Karpas-422 (cell line): ENCODE measurements at regions not wholly inside any gene's neighbourhood (a gene's known extent, or its start where the extent isn't known, plus 50 kb on each side); places are given as distances from the start of the nearest gene placed in this dataset.
"Not testable (repeated sequence)": the region's sequence is repeated elsewhere in the genome, so short reads cannot be mapped to it uniquely, and the experiment has no call there.

ENCODE experiments used
- DNase-seq: peaks from one replicate; pipeline ENCODE4 v3.0.0-alpha.2; 2015
- H2AFZ ChIP-seq: fragments of 200-600 bp; sonication (generic); 2 replicates; pipeline ENCODE4 v1.6.1; 2014; ENCODE audit warnings: antibody characterized with exemption, low read length, mixed read lengths
- H3K27ac ChIP-seq: fragments of 200-600 bp; sonication (generic); 2 replicates; pipeline ENCODE4 v1.5.1; 2014; ENCODE audit warnings: mild to moderate bottlenecking, low read length, moderate library complexity
- H3K27me3 ChIP-seq: fragments of 200-600 bp; sonication (generic); 2 replicates; pipeline ENCODE4 v1.6.1; 2014; ENCODE audit warnings: low read length, mixed read lengths
- H3K36me3 ChIP-seq: fragments of 200-600 bp; sonication (generic); 2 replicates; pipeline ENCODE4 v1.6.1; 2014; ENCODE audit warnings: low read length, mixed read lengths; ENCODE audit not compliant: insufficient read depth
- H3K4me1 ChIP-seq: fragments of 200-600 bp; sonication (generic); 2 replicates; pipeline ENCODE4 v1.6.1; 2014; ENCODE audit warnings: mild to moderate bottlenecking, low read length, mixed read lengths
- H3K4me2 ChIP-seq: fragments of 200-600 bp; sonication (generic); 2 replicates; pipeline ENCODE4 v1.6.1; 2014; ENCODE audit warnings: low read length, low read depth, mild to moderate bottlenecking; ENCODE audit not compliant: poor library complexity, severe bottlenecking
- H3K4me3 ChIP-seq: fragments of 200-600 bp; sonication (generic); 2 replicates; pipeline ENCODE4 v1.5.1; 2014; ENCODE audit warnings: mild to moderate bottlenecking, antibody characterized with exemption, low read length, mixed read lengths
- H3K79me2 ChIP-seq: fragments of 200-600 bp; sonication (generic); 2 replicates; pipeline ENCODE4 v1.6.1; 2014; ENCODE audit warnings: mild to moderate bottlenecking, low read length, mixed read lengths
- H3K9ac ChIP-seq: fragments of 200-600 bp; sonication (generic); 2 replicates; pipeline ENCODE4 v1.6.0; 2014; ENCODE audit warnings: low read length
- H3K9me2 ChIP-seq: fragments of 200-600 bp; sonication (generic), shearing (Covaris generic); replicated peaks from 2 replicates; pipeline ENCODE4 v1.6.0; 2014; ENCODE audit warnings: mild to moderate bottlenecking, low read length, moderate library complexity; ENCODE audit not compliant: insufficient read depth
- H3K9me3 ChIP-seq: fragments of 300-700, 200-600 bp; sonication (generic); 2 replicates; pipeline ENCODE4 v1.6.1; 2014; ENCODE audit warnings: low read length, mixed read lengths
- H4K20me1 ChIP-seq: fragments of 200-600 bp; sonication (generic); 2 replicates; pipeline ENCODE4 v1.6.1; 2014; ENCODE audit warnings: mild to moderate bottlenecking, antibody characterized with exemption, low read length, low read depth; ENCODE audit not compliant: insufficient read depth

- Histone ChIP-seq H3K4me3 (no peak overlapping the region), H4K20me1 (peaks cover 4% of the 10 kb centered on the region; the same call in 1 of the 2 replicates), H3K9me2 (no peaks in the 10 kb centered on the region), H3K36me3 (no peaks in the 10 kb centered on the region), H3K4me2 (no peak overlapping the region), H3K4me1 (peaks cover 4% of the 10 kb centered on the region), H3K27ac (no peak overlapping the region), H3K27me3 (no peaks in the 10 kb centered on the region), H3K9me3 (no peaks in the 10 kb centered on the region), H3K9ac (no peak overlapping the region), H2AFZ (no peak overlapping the region), H3K79me2 (no peaks in the 10 kb centered on the region)
- DNase-seq, result peak; percentile 83
Measured at GRCh38 chr2:236352761-236353593, 88.8 kb upstream of the ASB18 start.

- Histone ChIP-seq H3K9me2 (no peaks in the 10 kb centered on the region), H3K4me3 (no peak overlapping the region), H3K27ac (no peak overlapping the region), H3K9me3 (no peaks in the 10 kb centered on the region), H3K4me1 (peaks cover 4% of the 10 kb centered on the region), H3K9ac (no peak overlapping the region), H3K4me2 (no peak overlapping the region), H3K36me3 (no peaks in the 10 kb centered on the region), H3K27me3 (no peaks in the 10 kb centered on the region), H4K20me1 (peaks cover 4% of the 10 kb centered on the region; the same call in 1 of the 2 replicates), H3K79me2 (no peaks in the 10 kb centered on the region), H2AFZ (no peak overlapping the region)
- no peak for DNase-seq
Measured at GRCh38 chr2:236353594-236353942, 89.4 kb upstream of the ASB18 start.

GRCh38 chr2:236354056-236354940 is 90.1 kb upstream of the ASB18 start:
- no peak overlapping the region for H3K4me2 ChIP-seq
- H3K27ac ChIP-seq, result no peak overlapping the region
- no peak overlapping the region for H3K9ac ChIP-seq
- DNase-seq, result no peak
- H3K9me3 ChIP-seq, result no peaks in the 10 kb centered on the region
- no peak overlapping the region for H2AFZ ChIP-seq
- peaks cover 4% of the 10 kb centered on the region for H3K4me1 ChIP-seq
- no peaks in the 10 kb centered on the region for H3K36me3 ChIP-seq
- H3K4me3 ChIP-seq, result no peak overlapping the region
- H3K27me3 ChIP-seq, result no peaks in the 10 kb centered on the region
- no peaks in the 10 kb centered on the region for H3K9me2 ChIP-seq
- H4K20me1 ChIP-seq, result peaks cover 4% of the 10 kb centered on the region; the same call in 1 of the 2 replicates
- no peaks in the 10 kb centered on the region for H3K79me2 ChIP-seq

DNA sequence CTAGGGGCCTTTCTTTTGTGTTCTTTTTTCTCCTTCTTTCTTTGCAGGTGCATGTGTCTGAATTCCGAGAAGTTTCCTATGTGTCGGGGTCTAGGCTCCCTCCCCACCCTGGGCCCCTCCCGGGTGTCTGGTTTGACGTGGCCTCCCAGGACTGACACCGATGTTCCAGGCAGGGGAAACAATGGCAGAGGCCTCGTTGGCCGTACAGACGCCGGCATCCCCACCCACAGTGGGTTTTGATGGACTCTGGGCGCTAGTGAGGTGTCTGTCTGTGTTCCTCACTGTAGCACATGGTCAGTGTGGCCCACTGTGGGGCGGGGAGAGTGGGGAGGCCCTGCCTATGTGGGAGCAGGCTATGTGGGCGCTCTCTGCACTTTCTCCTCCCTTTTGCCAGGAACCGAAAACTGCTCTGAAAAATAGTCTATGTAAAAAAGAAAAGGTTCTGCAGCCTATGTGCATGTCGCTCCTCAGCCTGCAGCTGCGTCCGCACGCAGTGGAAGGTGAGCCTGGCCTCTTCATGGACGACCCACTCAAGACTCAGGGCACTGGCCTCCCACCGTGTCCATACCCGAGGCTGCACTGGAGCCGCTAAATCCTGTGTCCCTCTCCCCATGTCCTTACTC is 90.9 kb upstream of the ASB18 start:
- Histone ChIP-seq H3K4me1 (peaks cover 4% of the 10 kb centered on the region), H3K4me3 (no peak overlapping the region), H2AFZ (no peak overlapping the region), H4K20me1 (peaks cover 4% of the 10 kb centered on the region; the same call in 1 of the 2 replicates), H3K27ac (no peak overlapping the region), H3K9me2 (no peaks in the 10 kb centered on the region), H3K79me2 (no peaks in the 10 kb centered on the region), H3K9ac (no peak overlapping the region), H3K9me3 (no peaks in the 10 kb centered on the region), H3K4me2 (no peak overlapping the region), H3K36me3 (no peaks in the 10 kb centered on the region), H3K27me3 (no peaks in the 10 kb centered on the region)
- no peak for DNase-seq

- no peak overlapping the region for H3K9ac ChIP-seq
- H3K79me2 ChIP-seq, result no peaks in the 10 kb centered on the region
- no peaks in the 10 kb centered on the region for H3K9me2 ChIP-seq
- H4K20me1 ChIP-seq, result peaks cover 4% of the 10 kb centered on the region; the same call in 1 of the 2 replicates
- H3K27me3 ChIP-seq, result no peaks in the 10 kb centered on the region
- H3K9me3 ChIP-seq, result no peaks in the 10 kb centered on the region
- peaks cover 6% of the 10 kb centered on the region for H3K4me1 ChIP-seq
- H2AFZ ChIP-seq, result no peak overlapping the region
- H3K4me2 ChIP-seq, result no peak overlapping the region
- no peak overlapping the region for H3K4me3 ChIP-seq
- DNase-seq, result no peak
- H3K36me3 ChIP-seq, result no peaks in the 10 kb centered on the region
- no peak overlapping the region for H3K27ac ChIP-seq
Measured at GRCh38 chr2:236355911-236356310, 91.7 kb upstream of the ASB18 start.

- not testable (repeated sequence) for H3K79me2 ChIP-seq, H3K9ac ChIP-seq, H3K27ac ChIP-seq, H3K4me3 ChIP-seq, H3K36me3 ChIP-seq, H3K27me3 ChIP-seq, H3K4me2 ChIP-seq, H3K4me1 ChIP-seq, H3K9me3 ChIP-seq, H4K20me1 ChIP-seq, H3K9me2 ChIP-seq, H2AFZ ChIP-seq, DNase-seq
Measured at GRCh38 chr2:236356321-236356720, 92.1 kb upstream of the ASB18 start.

GRCh38 chr2:236358482-236358881 is 94.3 kb upstream of the ASB18 start:
- H3K79me2 ChIP-seq, H3K9me3 ChIP-seq, H3K4me3 ChIP-seq, DNase-seq, H3K36me3 ChIP-seq, H3K27ac ChIP-seq, H2AFZ ChIP-seq, H3K9me2 ChIP-seq, H3K9ac ChIP-seq, H3K27me3 ChIP-seq, H4K20me1 ChIP-seq, H3K4me2 ChIP-seq: not testable (repeated sequence)
- peaks cover 12% of the 10 kb centered on the region for H3K4me1 ChIP-seq
